ENCODE measurements at regions not wholly inside any gene's neighbourhood (a gene's known extent, or its start where the extent isn't known, plus 50 kb on each side); places are given as distances from the start of the nearest gene placed in this dataset.

DNA sequence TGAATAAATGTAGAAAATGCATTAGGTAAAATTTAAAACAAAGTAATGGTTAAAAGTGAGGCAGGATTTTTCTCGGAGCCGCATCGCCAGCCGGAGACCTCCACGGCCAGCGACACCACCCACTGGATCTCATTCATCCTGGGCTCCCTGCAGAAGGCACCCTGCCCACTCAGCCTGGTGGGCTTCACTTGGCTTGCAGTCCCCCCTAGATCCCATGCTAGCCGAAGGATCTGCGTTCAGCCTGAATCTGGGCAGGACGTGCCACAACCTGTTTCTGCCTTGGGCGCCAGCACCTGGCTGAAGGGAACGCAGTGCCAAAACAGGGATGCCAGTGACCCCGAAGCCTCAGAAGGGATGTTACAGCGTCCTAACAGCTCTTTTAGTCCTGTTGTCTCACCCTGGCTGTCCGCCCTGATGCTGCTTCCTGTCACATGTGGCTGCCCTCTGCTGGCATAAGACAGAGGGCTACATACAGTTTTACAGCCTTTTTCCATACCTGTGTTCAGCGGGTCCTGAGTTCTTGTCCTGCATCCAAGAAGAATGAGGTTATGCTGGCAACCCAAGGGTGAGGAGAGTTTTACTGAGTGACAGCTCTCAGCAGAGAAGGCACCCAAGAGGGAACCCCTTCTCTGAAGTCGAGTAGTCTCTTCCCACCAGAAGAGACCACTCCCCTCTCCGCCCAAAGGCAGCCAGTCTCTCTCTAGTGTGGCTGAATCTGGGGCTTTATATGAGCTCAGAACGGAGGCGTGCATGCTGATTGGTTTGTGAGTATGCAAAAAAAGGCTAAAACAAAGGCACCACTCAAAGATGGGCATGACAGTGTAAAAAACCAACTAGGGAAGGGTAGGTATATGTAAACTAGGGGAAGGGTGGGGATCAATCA is 173.1 kb upstream of the GYPC start:
- TF ChIP-seq CTCF (IDR thresholded peaks at IDR 0.05; ENCODE audit: low read depth, low read length) (peak; percentile 45), EZH2phosphoT487 (IDR thresholded peaks at IDR 0.05; ENCODE audit: low read depth) (no peak)
